ENCODE measurements at regions not wholly inside any gene's neighbourhood (a gene's known extent, or its start where the extent isn't known, plus 50 kb on each side); places are given as distances from the start of the nearest gene placed in this dataset.

DNA sequence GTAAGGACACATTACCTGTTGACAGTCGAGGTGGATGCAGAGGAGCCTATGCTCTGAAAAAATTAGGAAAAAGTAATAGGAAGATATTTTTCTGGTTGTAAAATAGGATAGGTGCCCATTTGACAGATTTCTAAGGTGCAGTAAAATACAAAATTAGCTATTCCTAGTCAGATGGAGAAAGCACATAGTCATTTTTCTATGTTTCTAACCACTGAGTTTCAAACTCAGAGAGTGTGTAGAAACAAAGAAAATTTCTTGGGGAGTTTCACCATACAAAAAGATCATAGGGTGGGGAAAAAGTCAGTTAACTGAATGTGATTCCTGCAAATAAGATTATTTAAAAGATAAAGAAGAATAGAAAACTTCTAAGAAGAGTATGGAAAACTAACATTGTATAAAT, 666.9 kb downstream of the KCNT2 start:
- Histone ChIP-seq H3K27ac (no peak overlapping the region), H3K27me3 (no peaks in the 10 kb centered on the region), H3K4me1 (no peaks in the 10 kb centered on the region), H3K36me3 (no peaks in the 10 kb centered on the region), H3K4me3 (no peak overlapping the region), H3K9me3 (no peaks in the 10 kb centered on the region)
- no peak for DNase-seq
- TF ChIP-seq, protein P1, sequence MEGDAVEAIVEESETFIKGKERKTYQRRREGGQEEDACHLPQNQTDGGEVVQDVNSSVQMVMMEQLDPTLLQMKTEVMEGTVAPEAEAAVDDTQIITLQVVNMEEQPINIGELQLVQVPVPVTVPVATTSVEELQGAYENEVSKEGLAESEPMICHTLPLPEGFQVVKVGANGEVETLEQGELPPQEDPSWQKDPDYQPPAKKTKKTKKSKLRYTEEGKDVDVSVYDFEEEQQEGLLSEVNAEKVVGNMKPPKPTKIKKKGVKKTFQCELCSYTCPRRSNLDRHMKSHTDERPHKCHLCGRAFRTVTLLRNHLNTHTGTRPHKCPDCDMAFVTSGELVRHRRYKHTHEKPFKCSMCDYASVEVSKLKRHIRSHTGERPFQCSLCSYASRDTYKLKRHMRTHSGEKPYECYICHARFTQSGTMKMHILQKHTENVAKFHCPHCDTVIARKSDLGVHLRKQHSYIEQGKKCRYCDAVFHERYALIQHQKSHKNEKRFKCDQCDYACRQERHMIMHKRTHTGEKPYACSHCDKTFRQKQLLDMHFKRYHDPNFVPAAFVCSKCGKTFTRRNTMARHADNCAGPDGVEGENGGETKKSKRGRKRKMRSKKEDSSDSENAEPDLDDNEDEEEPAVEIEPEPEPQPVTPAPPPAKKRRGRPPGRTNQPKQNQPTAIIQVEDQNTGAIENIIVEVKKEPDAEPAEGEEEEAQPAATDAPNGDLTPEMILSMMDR (IDR thresholded peaks at IDR 0.05) = no peak
- TF ChIP-seq POLR2A (IDR thresholded peaks at IDR 0.05) = no peak

DNA sequence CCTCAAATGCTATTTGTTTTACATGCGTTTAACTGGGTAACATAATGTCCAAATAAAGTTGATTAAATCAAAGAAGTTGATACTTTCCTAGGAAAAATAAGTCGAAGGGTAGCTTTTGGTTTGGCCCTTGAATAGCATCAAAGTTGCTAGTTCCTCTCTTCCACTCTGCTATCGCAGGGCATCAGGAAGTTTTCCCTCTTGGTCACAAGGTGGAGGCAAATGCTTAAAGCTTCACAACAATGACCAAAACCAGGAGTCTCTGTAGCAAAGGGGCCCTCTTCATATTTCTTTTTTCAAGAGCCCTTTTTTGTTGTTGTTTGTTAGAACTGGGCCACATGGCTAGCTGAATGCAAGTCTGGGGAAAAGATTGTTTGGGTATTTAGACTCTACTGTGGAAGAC, 668.4 kb downstream of the KCNT2 start:
- Histone ChIP-seq H3K36me3 (no peaks in the 10 kb centered on the region), H3K9me3 (no peaks in the 10 kb centered on the region), H3K4me1 (no peaks in the 10 kb centered on the region), H3K27ac (no peak overlapping the region), H3K27me3 (no peaks in the 10 kb centered on the region), H3K4me3 (no peak overlapping the region)
- TF ChIP-seq POLR2A (IDR thresholded peaks at IDR 0.05) = no peak
- TF ChIP-seq, protein P1 (IDR thresholded peaks at IDR 0.05) = no peak
- no peak for DNase-seq

DNA sequence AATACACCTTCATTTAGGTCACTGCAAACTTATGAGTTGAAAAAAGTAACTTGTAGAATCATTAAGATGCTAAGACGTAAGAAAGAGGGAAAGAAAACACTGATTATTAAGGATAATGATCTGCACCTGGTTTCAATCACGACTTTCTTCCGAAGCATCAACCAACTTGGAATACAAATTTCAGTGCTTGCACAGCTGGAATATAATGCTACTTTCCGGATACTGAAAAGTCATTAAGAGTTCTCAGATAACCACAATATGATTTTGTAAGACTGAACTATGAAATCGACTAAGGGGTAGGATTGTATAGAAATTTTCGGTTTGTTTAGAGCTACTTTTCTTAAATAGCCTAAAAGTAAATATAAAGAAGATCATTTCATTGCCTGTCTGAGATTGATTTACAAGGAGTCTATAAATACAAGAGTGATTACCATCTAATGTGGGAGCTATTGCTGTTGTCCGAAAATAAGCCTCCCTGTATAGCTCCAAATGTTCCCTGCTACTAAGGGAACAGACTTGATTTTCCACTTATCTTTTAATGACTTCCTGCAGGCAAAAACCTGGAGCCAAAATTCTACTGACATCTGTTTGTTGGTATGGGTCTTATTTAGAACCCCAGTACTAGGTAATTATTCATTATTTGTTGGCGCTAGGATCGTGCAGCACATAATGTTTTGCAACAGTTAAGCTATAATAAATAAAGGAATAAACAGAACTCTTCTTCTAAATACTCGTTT, 673.3 kb downstream of the KCNT2 start:
- TF ChIP-seq, protein P1 (IDR thresholded peaks at IDR 0.05) = no peak
- no peak for TF ChIP-seq POLR2A (IDR thresholded peaks at IDR 0.05)
- Histone ChIP-seq H3K27ac (no peak overlapping the region), H3K27me3 (no peaks in the 10 kb centered on the region), H3K4me1 (no peaks in the 10 kb centered on the region), H3K36me3 (no peaks in the 10 kb centered on the region), H3K9me3 (no peaks in the 10 kb centered on the region), H3K4me3 (no peak overlapping the region)
- DNase-seq = no peak

DNA sequence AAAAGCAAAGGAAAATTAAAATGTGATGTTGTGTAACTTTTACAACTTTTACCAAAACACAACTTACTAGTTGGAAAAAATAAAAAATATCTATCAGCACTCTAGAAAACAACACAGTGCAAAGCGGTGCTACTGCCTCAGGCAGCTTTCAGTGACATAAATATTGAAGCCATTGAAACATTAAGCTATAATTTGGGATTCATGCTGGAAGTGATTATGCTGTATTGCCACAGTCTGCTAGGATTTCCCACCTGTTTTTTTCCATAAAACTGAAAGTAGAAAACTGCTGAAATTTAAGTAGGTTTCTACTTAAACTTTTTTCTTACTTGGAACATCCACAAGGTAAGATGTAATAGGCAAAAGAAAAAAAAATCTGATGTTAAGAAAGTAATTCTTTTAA, 674.4 kb downstream of the KCNT2 start:
- H3K27me3 ChIP-seq = no peaks in the 10 kb centered on the region
- H3K36me3 ChIP-seq = no peaks in the 10 kb centered on the region
- H3K9me3 ChIP-seq = no peaks in the 10 kb centered on the region
- TF ChIP-seq, protein P1 (IDR thresholded peaks at IDR 0.05) = no peak
- no peak for TF ChIP-seq POLR2A (IDR thresholded peaks at IDR 0.05)
- no peak overlapping the region for H3K27ac ChIP-seq
- H3K4me1 ChIP-seq = no peaks in the 10 kb centered on the region
- no peak for DNase-seq
- H3K4me3 ChIP-seq = no peak overlapping the region

DNA sequence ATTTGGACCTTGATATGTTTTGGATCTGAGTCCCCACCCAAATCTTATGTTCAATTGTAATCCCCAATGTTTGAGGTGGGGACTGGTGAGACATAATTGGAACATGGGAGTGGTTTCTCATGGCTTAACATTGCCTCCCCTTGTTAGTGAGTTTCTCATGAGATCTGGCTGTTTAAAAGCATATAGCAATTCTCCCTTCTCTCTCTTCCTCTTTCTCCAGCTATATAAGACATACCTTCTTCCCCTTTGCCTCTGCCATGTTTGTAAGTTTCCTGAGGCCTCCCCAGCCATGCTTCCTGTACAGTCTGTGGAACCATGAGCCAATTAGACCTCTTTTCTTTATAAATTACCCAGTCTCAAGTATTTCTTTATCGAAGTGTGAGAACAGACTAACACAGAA, 692.4 kb downstream of the KCNT2 start:
- TF ChIP-seq, protein P1 (IDR thresholded peaks at IDR 0.05) = no peak
- TF ChIP-seq POLR2A (IDR thresholded peaks at IDR 0.05) = no peak
- H3K9me3 ChIP-seq = peaks cover 0 to 2% (median 0%) of the 10 kb centered on the region in 4 donors
- H3K4me1 ChIP-seq = no peaks in the 10 kb centered on the region
- no peaks in the 10 kb centered on the region for H3K27me3 ChIP-seq
- no peaks in the 10 kb centered on the region for H3K36me3 ChIP-seq
- no peak overlapping the region for H3K27ac ChIP-seq
- no peak overlapping the region for H3K4me3 ChIP-seq
- no peak for DNase-seq
